HG02885 (cell line): ENCODE measurements at regions not wholly inside any gene's neighbourhood (a gene's known extent, or its start where the extent isn't known, plus 50 kb on each side); places are given as distances from the start of the nearest gene placed in this dataset.
A peak's percentile ranks its signal among the peaks of the same experiment; 100 is the strongest.

ENCODE experiments used
- ATAC-seq: cut with Tn5 transposase; IDR thresholded peaks from one replicate; pipeline ENCODE4 v1.9.1; 2021; ENCODE audit warnings: mild to moderate bottlenecking; ENCODE audit not compliant: unreplicated experiment, poor library complexity

DNA sequence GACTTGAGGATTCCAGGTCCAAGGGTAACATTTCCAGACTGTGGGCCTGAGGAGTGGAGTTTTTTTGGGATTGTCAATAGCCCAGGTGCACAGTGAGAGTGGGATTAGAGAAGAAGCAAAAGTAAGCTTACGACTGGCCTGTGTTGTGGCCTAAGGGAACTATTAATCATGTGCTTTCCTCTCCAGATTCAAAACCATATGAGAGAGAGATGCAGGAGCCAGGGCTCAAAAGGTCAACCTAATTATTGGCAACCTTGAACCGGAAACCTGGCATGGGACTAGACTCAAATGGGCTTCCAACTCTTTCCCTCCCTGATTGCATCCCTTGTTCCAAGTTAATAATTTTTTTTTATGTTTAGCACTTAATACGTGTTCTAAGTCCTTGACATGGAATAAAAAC is 242.1 kb upstream of the THRB start:
- no peak for ATAC-seq

DNA sequence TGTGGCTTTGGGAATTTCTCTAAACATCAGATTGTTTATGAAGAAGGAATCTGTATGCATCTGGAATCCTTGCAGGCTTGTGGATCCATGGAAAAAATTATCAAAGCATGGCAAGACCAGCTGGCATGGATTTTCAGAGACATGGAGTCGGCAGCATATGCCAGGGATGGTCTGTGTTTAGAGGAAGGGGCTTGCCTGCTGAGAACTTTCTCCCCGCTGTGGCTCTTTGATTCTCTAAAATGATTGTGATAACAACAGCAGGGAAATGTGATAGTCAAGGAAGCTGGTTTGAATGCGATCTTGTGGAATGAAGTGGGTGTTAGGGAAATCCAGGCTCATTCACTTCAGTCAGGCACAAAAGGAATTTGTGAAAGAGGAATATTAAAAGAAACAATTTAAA is 245.7 kb upstream of the THRB start:
- no peak for ATAC-seq

DNA sequence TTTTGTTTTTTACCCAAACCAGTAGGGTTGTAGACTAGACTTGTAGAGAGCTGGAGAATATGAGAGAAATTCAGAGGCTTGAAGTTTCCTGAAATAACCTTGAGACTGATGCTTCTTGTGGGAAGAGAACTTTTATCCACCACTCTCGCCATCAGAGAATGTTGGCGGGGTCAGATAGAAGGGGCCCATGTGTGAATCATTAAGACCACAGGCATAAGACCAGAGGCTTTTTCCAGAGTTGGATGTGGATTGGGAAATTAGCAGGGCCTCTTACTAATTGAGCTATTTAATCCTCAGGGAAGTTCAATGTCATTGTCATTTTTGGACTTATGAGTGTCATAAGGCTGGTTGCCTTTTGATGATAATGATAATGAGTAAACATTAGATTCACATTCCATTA is 246.9 kb upstream of the THRB start:
- ATAC-seq = no peak

DNA sequence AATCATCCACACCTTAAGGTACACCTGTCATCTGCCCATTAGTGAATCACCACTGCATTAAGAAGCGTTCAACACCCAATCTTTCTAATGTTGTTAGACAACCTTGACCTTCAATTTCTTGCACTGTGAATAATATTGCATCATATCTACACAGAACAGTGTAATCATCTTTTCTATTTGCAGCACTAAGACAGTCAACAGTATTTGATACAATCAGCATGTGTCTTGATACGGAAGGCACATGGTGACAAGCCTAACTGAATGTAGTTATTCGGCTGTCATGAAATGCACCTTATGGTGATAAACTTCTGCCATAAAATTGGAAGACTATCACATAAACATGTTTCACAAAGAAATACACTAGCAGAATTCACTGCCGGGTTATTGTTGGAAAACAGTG is 253.9 kb upstream of the THRB start:
- ATAC-seq = no peak

DNA sequence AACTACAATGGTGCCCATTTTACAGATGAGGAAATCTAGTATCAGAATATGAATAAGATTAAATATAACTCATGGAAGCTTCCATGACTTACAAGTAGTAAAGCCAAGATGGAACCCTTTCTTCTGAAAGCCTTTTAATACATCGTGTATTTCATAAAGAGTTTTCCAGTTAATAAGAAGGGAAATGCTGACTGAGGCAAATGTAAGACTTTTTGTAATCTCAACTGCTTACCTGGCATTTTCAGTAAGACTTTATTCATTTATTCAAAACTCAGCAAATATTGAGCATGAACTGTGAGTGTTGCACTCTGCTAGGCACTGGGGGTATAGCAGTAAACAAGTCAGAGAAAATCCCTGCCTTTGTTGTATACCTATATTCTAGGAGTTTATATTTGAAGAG is 256.4 kb upstream of the THRB start:
- no peak for ATAC-seq

DNA sequence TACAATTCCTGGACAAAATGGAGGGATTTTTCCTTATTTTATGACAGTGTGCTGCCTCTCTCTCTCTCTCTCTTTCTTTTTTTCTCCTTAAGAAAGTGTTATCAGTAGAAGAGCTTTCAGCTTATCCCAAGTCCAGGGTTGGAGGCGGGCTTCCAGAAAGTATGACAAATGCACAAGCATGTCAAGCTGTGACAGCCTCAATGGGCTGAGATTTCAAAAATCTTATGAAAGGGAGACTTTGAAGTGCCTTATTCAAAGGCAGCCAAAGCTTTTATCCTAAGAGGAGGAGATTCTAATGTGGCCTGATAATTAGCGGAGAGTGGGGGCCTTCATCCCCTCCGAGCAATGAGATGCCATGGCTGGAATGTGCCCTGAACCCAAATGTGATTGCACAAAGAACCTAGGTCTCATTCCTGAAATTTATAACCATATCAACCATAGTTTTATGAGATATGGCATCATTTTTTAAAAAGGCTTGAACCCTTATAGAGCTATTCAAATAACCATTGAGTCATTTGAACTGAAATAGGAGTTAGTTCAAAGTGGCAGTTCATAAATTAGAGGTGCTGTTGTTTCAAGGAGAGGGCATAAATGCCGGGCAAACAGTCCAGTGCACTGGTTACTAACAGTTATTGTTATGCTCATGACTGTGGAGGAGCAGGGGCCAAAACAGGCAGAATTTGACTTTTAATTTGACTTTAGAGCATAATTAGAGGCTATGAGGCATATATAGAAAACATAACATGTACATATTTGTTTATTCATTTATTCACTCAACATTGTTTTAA is 261.6 kb upstream of the THRB start:
- ATAC-seq = no peak

DNA sequence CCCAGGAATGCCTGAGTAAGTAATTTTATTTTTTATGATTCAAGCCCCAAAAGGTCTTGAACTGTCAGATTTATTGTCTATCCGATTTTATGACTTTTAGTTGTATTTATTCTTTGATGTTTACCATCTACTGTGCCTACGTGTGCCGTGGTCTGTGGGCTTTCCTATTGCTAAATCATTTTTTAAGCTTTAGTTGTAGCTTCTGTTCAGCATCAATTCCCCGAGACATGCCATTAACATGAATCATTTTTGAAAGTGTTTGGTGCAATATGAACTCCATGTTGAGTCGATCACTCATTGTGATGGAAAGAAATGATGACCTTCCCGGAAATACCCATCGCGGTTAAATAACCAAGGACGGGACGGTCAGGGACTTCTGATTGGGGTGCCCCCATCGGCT is 268.7 kb upstream of the THRB start:
- ATAC-seq = no peak

DNA sequence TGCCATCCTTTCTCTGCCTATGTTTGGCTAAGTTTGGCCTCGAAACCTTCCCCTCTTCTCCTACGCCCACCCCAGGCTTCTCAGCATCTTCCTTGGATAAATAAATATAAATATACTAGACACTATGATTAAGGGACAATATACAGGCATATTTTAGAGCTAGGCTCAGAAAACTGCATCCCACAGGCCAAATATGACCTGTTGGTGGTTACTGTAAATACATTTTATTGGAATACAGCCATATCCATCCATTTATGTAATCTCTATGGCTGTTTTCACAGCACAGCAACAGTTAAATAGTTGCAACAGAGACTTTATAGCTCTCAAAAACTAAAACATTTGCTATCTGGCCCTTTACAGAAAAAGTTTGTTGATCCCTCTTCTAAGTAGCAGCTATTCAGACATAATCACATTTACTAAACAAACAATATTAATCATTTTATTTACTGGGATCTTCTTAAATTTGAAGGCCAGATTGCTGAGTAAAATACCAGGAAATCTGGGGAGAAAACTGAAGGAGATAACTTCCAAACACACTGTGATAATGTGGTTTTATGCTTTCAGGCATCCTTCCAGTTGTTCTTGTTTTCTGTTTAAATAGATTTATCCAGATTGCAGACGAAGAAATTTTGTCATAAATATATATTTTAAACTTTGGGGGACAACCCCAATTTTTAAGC is 269.7 kb upstream of the THRB start:
- no peak for ATAC-seq

DNA sequence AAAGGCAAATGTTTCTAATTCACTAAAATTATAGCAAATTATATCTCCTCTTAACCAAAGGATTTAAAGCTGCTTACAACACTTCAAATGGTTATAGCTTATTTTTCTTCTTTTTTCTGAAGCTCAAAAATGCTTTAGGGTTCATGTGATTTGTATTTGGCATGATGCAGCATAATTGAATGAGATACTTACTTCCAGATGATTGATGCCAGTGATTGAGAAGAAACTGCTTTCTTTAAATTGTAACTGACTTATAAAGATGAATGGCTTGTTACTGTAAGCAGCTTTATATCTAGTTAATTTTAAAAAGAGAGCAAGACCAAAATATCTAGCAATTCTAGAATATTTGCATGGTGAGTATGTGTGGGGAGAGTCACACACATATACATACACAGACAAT is 270.7 kb upstream of the THRB start:
- ATAC-seq = no peak

DNA sequence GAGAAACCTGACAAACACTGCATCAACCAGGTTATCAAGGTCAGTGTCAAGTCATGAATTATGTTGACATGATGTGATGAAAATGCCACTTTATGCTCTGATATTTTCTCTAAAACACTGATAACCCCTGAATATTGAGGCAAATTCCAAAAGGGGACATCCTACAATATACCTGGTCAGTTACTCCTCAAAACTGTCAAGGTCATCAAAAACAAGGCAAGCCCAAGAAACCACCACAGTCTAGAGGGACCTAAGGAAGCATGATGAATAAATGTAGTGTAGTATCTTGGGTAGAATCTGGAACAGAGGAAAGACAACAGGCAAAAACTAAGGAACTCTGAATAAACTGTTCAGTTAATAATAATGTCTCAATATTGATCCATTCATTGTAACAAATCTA is 275.3 kb upstream of the THRB start:
- ATAC-seq = no peak

DNA sequence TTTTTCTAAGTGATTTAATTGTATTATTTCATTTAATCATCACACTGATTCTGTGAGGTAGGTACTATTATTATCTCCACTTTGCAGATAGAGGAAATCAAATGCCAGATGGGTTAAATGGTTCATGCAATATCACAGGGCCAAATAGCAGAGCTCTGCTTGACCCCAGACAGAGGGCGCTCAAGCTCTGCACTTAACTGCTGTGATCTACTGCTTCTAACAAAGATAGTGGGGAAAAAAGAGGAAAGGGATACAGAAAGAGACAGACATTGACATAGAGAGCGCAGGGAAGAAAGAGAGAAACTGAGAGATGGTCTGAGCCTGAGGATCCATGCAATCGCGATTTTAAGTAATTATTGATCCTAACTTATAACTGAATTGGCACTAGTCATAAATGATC is 279.1 kb upstream of the THRB start:
- peak; percentile 79 for ATAC-seq

DNA sequence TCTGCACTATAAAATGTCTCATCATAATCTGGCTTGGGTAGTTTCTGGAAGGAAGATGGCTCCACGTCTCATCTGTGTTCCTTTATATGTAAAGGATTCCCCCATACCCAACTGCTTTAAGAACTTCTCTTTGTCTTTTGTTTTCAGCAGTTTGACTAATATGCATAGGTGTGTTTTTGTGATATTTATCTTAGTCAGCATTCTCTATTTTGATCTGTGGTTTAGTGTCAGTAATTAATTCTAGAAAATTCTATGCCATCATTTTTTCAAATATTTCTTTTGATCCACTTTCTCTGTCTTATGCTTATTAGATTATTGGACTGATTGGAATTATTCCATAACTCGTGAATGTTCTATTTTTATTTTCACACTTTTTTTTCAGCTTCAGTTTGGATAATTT is 286.3 kb upstream of the THRB start:
- ATAC-seq = no peak

DNA sequence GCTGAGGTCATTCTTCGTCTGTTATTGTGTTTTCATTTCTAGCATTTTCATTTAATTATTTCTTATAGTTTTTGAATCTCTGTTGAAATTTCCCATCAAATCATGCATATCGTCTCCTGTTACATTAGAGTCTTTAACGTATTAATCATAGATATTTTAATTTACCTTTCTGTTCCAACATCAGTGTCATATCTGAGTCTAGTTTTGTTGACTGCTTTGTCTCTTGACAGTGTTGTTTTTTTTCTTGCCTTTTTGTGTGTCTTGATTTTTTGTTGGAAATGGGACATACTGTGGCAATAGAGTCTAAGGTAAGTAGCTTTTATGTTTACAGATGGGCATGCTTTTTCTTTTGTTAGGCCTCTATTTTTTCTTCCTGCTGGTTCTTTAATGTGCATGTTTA is 286.8 kb upstream of the THRB start:
- no peak for ATAC-seq

DNA sequence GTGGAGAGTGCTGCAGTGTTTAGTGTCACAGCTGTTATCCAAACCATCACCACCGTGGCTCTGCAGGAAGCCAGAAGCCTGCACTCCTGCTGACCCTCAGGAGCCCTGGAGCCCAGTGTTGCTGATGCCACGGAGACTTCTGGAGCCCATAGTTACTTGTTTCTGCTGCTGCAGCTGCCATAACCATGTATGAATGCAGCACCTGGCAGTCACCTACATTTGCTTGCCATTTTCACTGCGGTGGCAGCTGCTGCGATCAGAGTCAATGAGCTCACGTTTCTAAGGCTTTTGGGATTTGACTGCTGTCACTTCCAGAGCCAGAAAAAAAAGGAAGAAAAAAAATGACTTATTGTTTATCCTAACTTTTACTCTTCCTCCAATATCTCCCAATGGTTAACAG is 299.2 kb upstream of the THRB start:
- ATAC-seq = no peak

DNA sequence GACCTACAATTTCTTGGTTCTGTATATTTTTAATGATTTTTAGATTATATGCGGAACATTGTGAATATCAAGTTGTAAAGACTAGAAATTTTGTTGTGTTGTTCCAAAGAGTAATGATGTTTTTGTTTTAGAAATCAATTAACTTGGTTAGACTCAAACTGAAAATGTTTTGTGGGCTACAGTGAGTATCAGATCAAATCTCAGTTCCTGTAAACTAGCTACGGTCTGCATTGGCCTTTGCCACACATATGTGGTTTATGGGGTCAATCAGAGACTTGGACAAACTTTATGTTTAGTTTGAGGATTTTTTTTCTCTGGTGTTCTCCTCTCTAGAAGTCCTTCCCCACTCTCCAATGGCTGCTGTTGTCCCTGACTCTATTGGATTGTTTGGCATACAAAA is 308.0 kb upstream of the THRB start:
- ATAC-seq = peak; percentile 98

DNA sequence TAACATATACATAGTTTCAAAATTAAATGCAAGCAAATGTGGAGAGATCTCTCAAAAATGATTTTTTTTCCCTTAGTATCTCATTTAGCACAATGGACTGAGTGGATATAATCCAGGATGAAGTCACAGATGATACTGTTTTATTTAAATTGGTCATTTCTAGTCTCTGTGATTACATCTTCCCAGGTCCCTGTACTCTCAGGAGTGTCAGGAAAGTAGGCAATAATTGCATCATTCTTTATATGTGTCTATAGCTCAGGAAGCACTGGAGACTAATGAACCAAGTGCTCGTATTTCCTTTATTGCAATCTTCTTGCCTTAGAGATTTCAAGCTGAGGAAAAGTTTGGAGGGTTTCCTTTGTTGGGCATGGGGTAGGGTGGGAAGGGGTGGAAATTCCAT is 309.4 kb upstream of the THRB start:
- no peak for ATAC-seq

DNA sequence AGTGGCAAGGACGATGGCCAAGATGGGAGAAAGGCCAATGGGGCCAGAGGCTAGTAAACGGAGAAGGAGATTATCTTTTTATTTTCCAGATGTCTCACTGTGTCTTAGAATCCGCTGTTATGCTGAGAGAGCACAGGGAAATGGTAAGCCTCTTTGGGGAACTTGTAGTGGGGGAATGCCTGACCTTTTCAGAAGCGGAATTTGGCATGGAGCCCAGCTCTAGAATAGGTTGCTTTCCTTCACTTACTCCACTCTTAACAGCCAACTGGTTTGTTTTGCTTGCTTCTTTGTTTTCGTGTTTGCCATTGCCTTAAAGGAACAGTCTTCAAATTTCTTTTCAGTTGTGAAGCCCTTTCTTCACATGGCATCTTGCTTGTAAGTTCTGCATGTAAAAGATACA is 316.2 kb upstream of the THRB start:
- ATAC-seq = peak; percentile 64

DNA sequence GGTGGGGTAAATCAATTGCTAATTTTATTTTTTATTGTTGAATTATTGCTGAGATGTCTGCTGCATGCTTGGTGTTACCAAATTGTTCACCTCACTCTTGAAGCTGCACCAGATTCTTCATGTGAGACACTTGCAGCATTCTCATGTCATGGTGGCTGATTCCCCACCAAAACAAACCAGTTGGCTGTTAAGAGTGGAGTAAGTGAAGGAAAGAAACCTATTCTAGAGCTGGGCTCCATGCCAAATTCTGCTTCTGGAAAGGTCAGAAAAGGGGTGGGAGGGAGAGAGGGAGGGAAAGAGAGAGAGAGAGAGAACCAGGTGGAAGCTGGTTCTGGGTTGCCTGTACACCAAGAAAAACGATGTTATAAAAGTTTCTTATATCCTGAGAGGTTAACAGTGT is 317.5 kb upstream of the THRB start:
- no peak for ATAC-seq

DNA sequence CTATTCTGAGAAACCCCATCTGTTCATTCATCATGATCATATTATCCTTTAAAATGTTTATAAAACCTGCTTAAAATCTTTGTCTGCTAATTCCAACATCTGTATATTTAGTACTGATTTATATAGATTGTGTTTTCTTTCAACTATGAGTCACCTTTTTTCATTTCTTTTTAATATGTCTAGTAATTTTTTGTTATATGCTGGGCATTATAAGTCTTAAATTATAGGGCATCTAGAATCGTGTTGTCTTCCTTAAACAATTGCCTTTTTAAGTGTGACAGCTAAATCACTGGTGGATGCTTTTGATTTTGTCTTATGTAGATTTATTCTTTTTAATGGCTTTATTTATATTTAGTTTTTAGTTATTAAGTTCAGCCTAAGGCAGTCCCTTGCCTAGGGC is 323.4 kb upstream of the THRB start:
- no peak for ATAC-seq

DNA sequence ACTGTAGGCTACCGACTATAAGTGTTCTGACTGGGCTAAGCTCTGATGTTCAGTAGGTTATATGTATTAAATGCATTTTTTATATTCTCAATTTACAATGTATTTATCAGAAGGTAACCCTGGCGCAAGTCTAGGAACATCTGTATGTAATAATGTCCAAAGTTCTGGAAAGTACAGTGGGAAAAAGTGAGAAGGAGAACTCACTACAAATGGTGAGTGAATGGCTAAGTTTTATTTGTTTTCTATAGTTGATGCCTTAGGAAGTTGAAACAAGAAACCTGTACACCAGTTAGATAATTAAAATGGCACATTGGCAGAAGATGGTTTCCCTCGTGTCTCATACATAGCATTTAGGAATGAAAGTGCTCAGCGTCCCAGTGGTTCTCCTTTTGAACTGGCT is 333.4 kb upstream of the THRB start:
- ATAC-seq = no peak

DNA sequence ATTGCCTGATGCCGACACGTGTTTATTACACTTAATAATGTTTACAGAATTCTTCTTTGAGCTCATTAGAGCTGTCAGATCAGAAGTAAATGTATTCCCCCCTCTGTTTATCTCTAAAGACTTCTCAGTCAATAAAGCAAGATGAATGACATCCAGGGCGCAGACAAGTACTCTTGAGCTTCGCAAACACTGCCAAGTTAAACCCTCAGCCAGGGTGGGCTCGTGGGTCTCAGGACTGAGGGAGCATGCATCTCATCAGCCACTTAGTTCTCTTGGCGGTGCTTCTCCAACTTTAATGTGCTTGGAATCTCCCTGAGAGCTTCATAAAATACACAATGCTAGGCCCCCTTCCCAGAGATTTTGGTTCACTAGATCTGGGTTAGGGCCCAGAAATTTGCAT is 333.9 kb upstream of the THRB start:
- ATAC-seq = no peak

DNA sequence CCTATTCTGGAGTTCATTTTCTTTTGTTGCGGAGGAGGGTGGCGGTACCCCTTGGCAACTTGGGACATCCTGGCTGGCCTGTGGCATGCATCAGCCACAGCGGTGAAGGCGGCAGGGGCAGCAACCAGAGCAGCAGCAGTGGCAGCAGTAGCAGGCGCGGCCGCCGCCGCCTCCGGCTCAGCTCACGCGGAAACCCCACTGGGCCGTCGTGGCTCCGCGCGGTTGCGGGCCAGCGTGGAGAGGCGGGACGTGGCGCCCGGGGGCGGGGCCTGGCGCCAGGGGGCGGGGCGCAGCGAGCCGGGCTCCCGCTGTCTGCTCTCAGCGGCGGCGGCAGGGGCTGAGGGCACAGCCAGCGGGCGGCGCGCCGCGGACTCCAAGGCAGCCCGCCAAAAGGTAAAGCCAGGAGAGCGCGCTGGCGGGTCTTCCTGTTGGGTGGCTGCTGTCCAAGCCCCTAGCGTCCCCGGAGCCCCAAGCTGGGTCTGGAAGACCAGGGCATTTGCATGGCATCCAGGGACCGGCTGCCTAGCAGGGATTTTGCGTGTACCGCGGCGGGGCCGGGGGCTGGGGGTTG is 334.4 kb upstream of the THRB start:
- ATAC-seq = no peak
